ENCODE measurements at regions not wholly inside any gene's neighbourhood (a gene's known extent, or its start where the extent isn't known, plus 50 kb on each side); places are given as distances from the start of the nearest gene placed in this dataset.
"Not testable (repeated sequence)": the region's sequence is repeated elsewhere in the genome, so short reads cannot be mapped to it uniquely, and the experiment has no call there.

GRCh38 chr13:50493683-50494082 lies 349.8 kb downstream of the DLEU7 start:
- no peak for TF ChIP-seq CTCF (IDR thresholded peaks at IDR 0.05; ENCODE audit: insufficient read depth, missing control alignments)
- FAIRE-seq (no peak), DNase-seq (ENCODE audit: insufficient read length, low spot score) (no peak)

- DNase-seq (ENCODE audit: insufficient read length, low spot score), result no peak
- no peak for TF ChIP-seq CTCF (IDR thresholded peaks at IDR 0.05; ENCODE audit: insufficient read depth, missing control alignments)
Measured at GRCh38 chr13:50494138-50494537, 349.4 kb downstream of the DLEU7 start.

GRCh38 chr13:50503212-50503611 lies 340.3 kb downstream of the DLEU7 start:
- FAIRE-seq; DNase-seq (ENCODE audit: insufficient read length, low spot score): not testable (repeated sequence)

More at GRCh38 chr13:50494138-50494537, 349.4 kb downstream of the DLEU7 start:
- FAIRE-seq, result no peak

GRCh38 chr13:50509167-50509566 lies 334.3 kb downstream of the DLEU7 start:
- FAIRE-seq, result no peak
- TF ChIP-seq CTCF (IDR thresholded peaks at IDR 0.05; ENCODE audit: insufficient read depth, missing control alignments), result no peak
- DNase-seq (ENCODE audit: insufficient read length, low spot score), result no peak

GRCh38 chr13:50509771-50510441 lies 333.6 kb downstream of the DLEU7 start:
- no peak for FAIRE-seq
- no peak for DNase-seq (ENCODE audit: insufficient read length, low spot score)

GRCh38 chr13:50510885-50511545 lies 332.5 kb downstream of the DLEU7 start:
- not testable (repeated sequence) for FAIRE-seq; DNase-seq (ENCODE audit: insufficient read length, low spot score)

More at GRCh38 chr13:50509771-50510441, 333.6 kb downstream of the DLEU7 start:
- no peak for TF ChIP-seq CTCF (IDR thresholded peaks at IDR 0.05; ENCODE audit: insufficient read depth, missing control alignments)

GRCh38 chr13:50511877-50512341 lies 331.6 kb downstream of the DLEU7 start:
- TF ChIP-seq CTCF (IDR thresholded peaks at IDR 0.05; ENCODE audit: insufficient read depth, missing control alignments), result no peak
- FAIRE-seq (no peak), DNase-seq (ENCODE audit: insufficient read length, low spot score) (no peak)

All from D721Med (cell line).